ENCODE measurements at regions not wholly inside any gene's neighbourhood (a gene's known extent, or its start where the extent isn't known, plus 50 kb on each side); places are given as distances from the start of the nearest gene placed in this dataset.

GRCh38 chr2:14423145-14423906 is 209.2 kb upstream of the LRATD1 start:
- Histone ChIP-seq H3K4me3 (no peak overlapping the region), H3K9me3 (no peaks in the 10 kb centered on the region), H3K4me1 (no peaks in the 10 kb centered on the region), H3K27ac (no peak overlapping the region), H3K27me3 (no peaks in the 10 kb centered on the region), H3K36me3 (no peaks in the 10 kb centered on the region)
- WGBS: 72% methylated on average over 2 of the region's 2 CpGs
- no peak for TF ChIP-seq POLR2AphosphoS5 (IDR thresholded peaks at IDR 0.05)
- TF ChIP-seq EP300 (IDR thresholded peaks at IDR 0.05): no peak
- TF ChIP-seq POLR2A (IDR thresholded peaks at IDR 0.05): no peak
- no peak for TF ChIP-seq CTCF (IDR thresholded peaks at IDR 0.05)
- no peak for DNase-seq (ENCODE audit: low spot score in 2 of 2)

- Histone ChIP-seq H3K9me3 (no peaks in the 10 kb centered on the region), H3K36me3 (no peaks in the 10 kb centered on the region), H3K27me3 (no peaks in the 10 kb centered on the region), H3K27ac (no peak overlapping the region), H3K4me1 (no peaks in the 10 kb centered on the region), H3K4me3 (no peak overlapping the region)
- DNase-seq (ENCODE audit: low spot score in 2 of 2): no peak
- no peak for TF ChIP-seq EP300 (IDR thresholded peaks at IDR 0.05)
- TF ChIP-seq POLR2A (IDR thresholded peaks at IDR 0.05): no peak
- TF ChIP-seq CTCF (IDR thresholded peaks at IDR 0.05): no peak
- no peak for TF ChIP-seq POLR2AphosphoS5 (IDR thresholded peaks at IDR 0.05)
- 86% methylated on average over 5 of the region's 5 CpGs for WGBS
These were observed 207.8 kb upstream of the LRATD1 start for GRCh38 chr2:14424478-14425390.

- Histone ChIP-seq H3K4me1 (no peaks in the 10 kb centered on the region), H3K9me3 (no peaks in the 10 kb centered on the region), H3K27me3 (no peaks in the 10 kb centered on the region), H3K27ac (no peak overlapping the region), H3K36me3 (no peaks in the 10 kb centered on the region), H3K4me3 (no peak overlapping the region)
- WGBS: 92% methylated on average over 2 of the region's 2 CpGs
- TF ChIP-seq POLR2A (IDR thresholded peaks at IDR 0.05) (no peak), POLR2AphosphoS5 (IDR thresholded peaks at IDR 0.05) (no peak), EP300 (IDR thresholded peaks at IDR 0.05) (no peak), CTCF (IDR thresholded peaks at IDR 0.05) (no peak)
- no peak for DNase-seq (ENCODE audit: low spot score in 2 of 2)
These were observed 206.6 kb upstream of the LRATD1 start for GRCh38 chr2:14425869-14426268.

DNA sequence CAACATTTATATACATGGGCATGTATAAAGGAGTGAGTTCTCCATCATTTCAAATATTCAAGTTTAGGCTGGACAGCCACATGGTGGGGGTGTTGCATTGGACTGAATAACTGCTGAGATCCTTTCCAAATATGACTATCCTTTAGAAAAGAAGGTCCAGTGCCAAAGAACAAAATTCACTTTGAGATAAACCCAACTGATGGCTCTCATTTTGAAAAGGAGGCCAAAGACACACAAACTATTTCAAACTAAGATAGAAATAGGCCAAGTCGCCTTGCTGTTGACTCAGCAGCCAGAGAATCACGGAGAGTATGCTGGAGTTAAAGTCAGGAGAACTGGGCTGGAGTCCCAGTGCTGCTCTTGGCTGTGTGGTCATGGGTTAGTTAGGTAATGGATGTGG is 204.5 kb upstream of the LRATD1 start:
- H3K27me3 ChIP-seq: no peaks in the 10 kb centered on the region
- H3K36me3 ChIP-seq: no peaks in the 10 kb centered on the region
- TF ChIP-seq POLR2A (IDR thresholded peaks at IDR 0.05) (no peak), EP300 (IDR thresholded peaks at IDR 0.05) (no peak), CTCF (IDR thresholded peaks at IDR 0.05) (no peak), POLR2AphosphoS5 (IDR thresholded peaks at IDR 0.05) (no peak)
- DNase-seq (ENCODE audit: low spot score in 2 of 2): no peak
- no peak overlapping the region for H3K4me3 ChIP-seq
- H3K4me1 ChIP-seq: no peaks in the 10 kb centered on the region
- 20% methylated on average over 2 of the region's 2 CpGs for WGBS
- H3K9me3 ChIP-seq: no peaks in the 10 kb centered on the region
- H3K27ac ChIP-seq: no peak overlapping the region

GRCh38 chr2:14433946-14434495 is 198.5 kb upstream of the LRATD1 start:
- no peak for TF ChIP-seq POLR2A (IDR thresholded peaks at IDR 0.05)
- no peak for TF ChIP-seq POLR2AphosphoS5 (IDR thresholded peaks at IDR 0.05)
- TF ChIP-seq EP300 (IDR thresholded peaks at IDR 0.05): no peak
- no peak for TF ChIP-seq CTCF (IDR thresholded peaks at IDR 0.05)
- H3K4me3 ChIP-seq: no peak overlapping the region
- DNase-seq (ENCODE audit: low spot score in 2 of 2): no peak
- no peaks in the 10 kb centered on the region for H3K36me3 ChIP-seq
- no peaks in the 10 kb centered on the region for H3K4me1 ChIP-seq
- H3K27me3 ChIP-seq: no peaks in the 10 kb centered on the region
- peaks cover 5% of the 10 kb centered on the region for H3K9me3 ChIP-seq
- no peak overlapping the region for H3K27ac ChIP-seq
- WGBS: 77% methylated on average over 5 of the region's 5 CpGs

Data from suprapubic skin (tissue), 4 donors.